IMR-90 (cell line): ENCODE measurements at regions not wholly inside any gene's neighbourhood (a gene's known extent, or its start where the extent isn't known, plus 50 kb on each side); places are given as distances from the start of the nearest gene placed in this dataset.

Experiments used
- CEBPB ChIP-seq: IDR thresholded peaks from 2 replicates; pipeline ENCODE4 v1.6.1; 2012; ENCODE audit warnings: low read depth, low read length, improper control_type of control experiment
- MAFK ChIP-seq: IDR thresholded peaks from 2 replicates; pipeline ENCODE4 v1.6.1; 2012; ENCODE audit warnings: low read depth, low read length, improper control_type of control experiment
- MAZ ChIP-seq: IDR thresholded peaks from 2 replicates; pipeline ENCODE4 v1.6.1; 2012; ENCODE audit warnings: low read depth, mild to moderate bottlenecking, low read length, improper control_type of control experiment, moderate library complexity, borderline replicate concordance
- MXI1 ChIP-seq: IDR thresholded peaks from 2 replicates; pipeline ENCODE4 v1.6.1; 2012; ENCODE audit warnings: low read depth, mild to moderate bottlenecking, low read length, moderate library complexity, borderline replicate concordance
- POLR2A ChIP-seq: IDR thresholded peaks from 2 replicates; pipeline ENCODE4 v1.6.1; 2012; ENCODE audit warnings: mild to moderate bottlenecking, low read depth, low read length
- RAD21 ChIP-seq: IDR thresholded peaks from 2 replicates; pipeline ENCODE4 v1.6.1; 2012; ENCODE audit warnings: low read length, improper control_type of control experiment
- RCOR1 ChIP-seq: IDR thresholded peaks from 2 replicates; pipeline ENCODE4 v1.6.1; 2012; ENCODE audit warnings: mild to moderate bottlenecking, low read length, improper control_type of control experiment; ENCODE audit not compliant: insufficient replicate concordance
- RFX5 ChIP-seq: IDR thresholded peaks from 2 replicates; pipeline ENCODE4 v1.8.0; 2012; ENCODE audit warnings: low read depth, mild to moderate bottlenecking, low read length, moderate library complexity
- SMC3 ChIP-seq: fragments of 150-350 bp; IDR thresholded peaks from 2 replicates; pipeline ENCODE4 v1.6.1; 2016; ENCODE audit warnings: low read depth, mild to moderate bottlenecking, antibody characterized with exemption, low read length, moderate library complexity
- TF ChIP-seq, protein P1 (sequence below): conservative IDR thresholded peaks from 2 replicates; pipeline ENCODE4 v1.5.1; 2012; ENCODE audit warnings: mild to moderate bottlenecking, low read depth, low read length, improper control_type of control experiment
- TF ChIP-seq, protein P2 (sequence below): fragments of 150-350 bp; IDR thresholded peaks from 2 replicates; pipeline ENCODE4 v1.6.1; 2017; ENCODE audit warnings: mild to moderate bottlenecking, antibody characterized with exemption, low read length, low read depth

DNA sequence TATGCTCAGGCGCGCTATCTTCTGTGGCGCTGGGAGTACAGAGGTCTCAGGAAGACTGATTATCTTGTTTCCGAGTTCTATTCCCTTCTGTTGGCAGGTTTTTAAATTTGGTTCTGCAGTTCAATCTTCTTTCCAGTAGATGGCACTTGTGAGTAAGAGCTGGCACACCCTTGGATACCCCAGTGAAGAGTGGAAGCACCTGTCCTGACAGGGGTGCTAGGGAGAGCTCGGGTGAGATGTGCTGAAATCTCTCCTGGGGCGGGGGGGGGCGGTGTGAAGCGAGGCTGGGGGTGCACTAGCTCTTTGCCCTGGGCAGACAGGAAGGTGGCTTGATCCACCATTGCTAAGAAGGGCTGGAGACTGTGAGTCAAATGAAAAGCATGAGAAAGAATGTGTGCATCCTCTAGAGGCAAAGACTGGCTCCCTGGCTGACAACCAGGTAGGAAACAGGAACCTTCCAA is 679.9 kb upstream of the CCDC179 start:
- TF ChIP-seq RCOR1 (no peak), RAD21 (peak; percentile 76), RFX5 (no peak), POLR2A (no peak), MAFK (no peak), CEBPB (no peak), MXI1 (no peak), MAZ (no peak), SMC3 (peak; percentile 68)
- TF ChIP-seq, protein P1, sequence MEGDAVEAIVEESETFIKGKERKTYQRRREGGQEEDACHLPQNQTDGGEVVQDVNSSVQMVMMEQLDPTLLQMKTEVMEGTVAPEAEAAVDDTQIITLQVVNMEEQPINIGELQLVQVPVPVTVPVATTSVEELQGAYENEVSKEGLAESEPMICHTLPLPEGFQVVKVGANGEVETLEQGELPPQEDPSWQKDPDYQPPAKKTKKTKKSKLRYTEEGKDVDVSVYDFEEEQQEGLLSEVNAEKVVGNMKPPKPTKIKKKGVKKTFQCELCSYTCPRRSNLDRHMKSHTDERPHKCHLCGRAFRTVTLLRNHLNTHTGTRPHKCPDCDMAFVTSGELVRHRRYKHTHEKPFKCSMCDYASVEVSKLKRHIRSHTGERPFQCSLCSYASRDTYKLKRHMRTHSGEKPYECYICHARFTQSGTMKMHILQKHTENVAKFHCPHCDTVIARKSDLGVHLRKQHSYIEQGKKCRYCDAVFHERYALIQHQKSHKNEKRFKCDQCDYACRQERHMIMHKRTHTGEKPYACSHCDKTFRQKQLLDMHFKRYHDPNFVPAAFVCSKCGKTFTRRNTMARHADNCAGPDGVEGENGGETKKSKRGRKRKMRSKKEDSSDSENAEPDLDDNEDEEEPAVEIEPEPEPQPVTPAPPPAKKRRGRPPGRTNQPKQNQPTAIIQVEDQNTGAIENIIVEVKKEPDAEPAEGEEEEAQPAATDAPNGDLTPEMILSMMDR, result peak; percentile 75
- TF ChIP-seq, protein P2, sequence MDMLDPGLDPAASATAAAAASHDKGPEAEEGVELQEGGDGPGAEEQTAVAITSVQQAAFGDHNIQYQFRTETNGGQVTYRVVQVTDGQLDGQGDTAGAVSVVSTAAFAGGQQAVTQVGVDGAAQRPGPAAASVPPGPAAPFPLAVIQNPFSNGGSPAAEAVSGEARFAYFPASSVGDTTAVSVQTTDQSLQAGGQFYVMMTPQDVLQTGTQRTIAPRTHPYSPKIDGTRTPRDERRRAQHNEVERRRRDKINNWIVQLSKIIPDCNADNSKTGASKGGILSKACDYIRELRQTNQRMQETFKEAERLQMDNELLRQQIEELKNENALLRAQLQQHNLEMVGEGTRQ, result no peak
